GM12864 (cell line): ENCODE measurements at regions not wholly inside any gene's neighbourhood (a gene's known extent, or its start where the extent isn't known, plus 50 kb on each side); places are given as distances from the start of the nearest gene placed in this dataset.
A peak's percentile ranks its signal among the peaks of the same experiment; 100 is the strongest.

Source experiments
- DNase-seq: peaks from one replicate; pipeline ENCODE4 v3.0.0-alpha.2; 2011; ENCODE audit warnings: low read depth
- H3K4me3 ChIP-seq: 2 replicates; pipeline ENCODE4 v1.5.1; 2011; ENCODE audit warnings: mild to moderate bottlenecking, low read depth, low read length, control low read depth
- CTCF ChIP-seq: IDR thresholded peaks from 2 replicates; pipeline ENCODE4 v1.5.1; 2011; ENCODE audit warnings: low read depth, mild to moderate bottlenecking, moderate library complexity, low read length, control low read depth, inconsistent platforms; ENCODE audit errors: missing control alignments

- no peak for TF ChIP-seq CTCF
- H3K4me3 ChIP-seq = no peak overlapping the region
- no peak for DNase-seq
Observed at GRCh38 chr2:191526953-191527556, 150.9 kb upstream of the NABP1 start.

GRCh38 chr2:191530618-191531017, 147.3 kb upstream of the NABP1 start:
- H3K4me3 ChIP-seq = no peak overlapping the region
- no peak for TF ChIP-seq CTCF
- DNase-seq = no peak

GRCh38 chr2:191533693-191534180, 144.2 kb upstream of the NABP1 start:
- no peak for TF ChIP-seq CTCF
- H3K4me3 ChIP-seq = no peak overlapping the region
- DNase-seq = no peak

DNA sequence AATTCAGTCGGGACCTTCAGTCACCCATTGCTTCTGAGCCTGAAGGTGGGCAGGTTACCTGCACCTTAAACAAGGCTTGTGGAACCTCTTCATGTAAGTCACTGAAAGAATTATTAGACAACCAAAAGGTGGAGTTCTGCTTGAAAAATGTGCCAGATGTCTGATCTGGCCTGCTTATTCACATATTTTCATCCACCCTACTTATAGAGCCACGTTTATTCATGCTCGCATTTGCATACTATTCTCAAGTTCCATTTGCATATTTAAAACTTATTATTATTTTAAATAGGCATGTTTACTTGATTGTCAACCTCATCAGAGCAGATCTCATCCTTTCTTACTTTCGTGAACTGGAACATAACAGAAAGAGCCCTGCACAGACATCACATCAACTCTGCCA, 140.0 kb upstream of the NABP1 start:
- no peak overlapping the region for H3K4me3 ChIP-seq
- TF ChIP-seq CTCF = no peak
- DNase-seq = no peak

GRCh38 chr2:191538334-191538903, 139.5 kb upstream of the NABP1 start:
- TF ChIP-seq CTCF = no peak
- no peak overlapping the region for H3K4me3 ChIP-seq
- no peak for DNase-seq

- DNase-seq = no peak
- TF ChIP-seq CTCF = peak; percentile 49
- H3K4me3 ChIP-seq = no peak overlapping the region
Observed at GRCh38 chr2:191539068-191539467, 138.9 kb upstream of the NABP1 start.

DNA sequence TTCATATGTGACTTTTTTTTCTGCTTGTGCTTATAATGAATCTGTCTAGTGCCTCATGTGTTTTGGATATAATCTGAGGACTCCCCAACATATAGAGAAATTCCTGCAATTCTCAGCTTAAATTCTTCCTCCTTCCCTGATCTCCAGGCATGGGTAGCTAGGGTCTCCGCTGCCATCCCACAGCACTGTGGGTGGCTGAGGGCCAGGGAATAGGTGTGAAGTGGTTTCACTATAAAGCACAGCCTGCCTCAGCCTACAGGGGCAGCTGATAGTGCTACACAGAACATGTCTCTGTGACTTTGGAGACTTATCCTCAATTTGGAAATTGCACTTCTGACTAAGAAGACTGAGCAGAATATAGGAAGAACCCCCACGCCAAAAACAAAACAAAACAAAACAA, 137.3 kb upstream of the NABP1 start:
- H3K4me3 ChIP-seq = no peak overlapping the region
- no peak for DNase-seq
- no peak for TF ChIP-seq CTCF
